NCI-H526 treated with DMSO at 0.1 percent for 48 hours (cell line): ENCODE measurements at regions not wholly inside any gene's neighbourhood (a gene's known extent, or its start where the extent isn't known, plus 50 kb on each side); places are given as distances from the start of the nearest gene placed in this dataset.
"Not testable (repeated sequence)": the region's sequence is repeated elsewhere in the genome, so short reads cannot be mapped to it uniquely, and the experiment has no call there.

Experiments used
- DNase-seq: peaks from one replicate; lab custom pipeline; 2025; lab: John Stamatoyannopoulos, UW

DNA sequence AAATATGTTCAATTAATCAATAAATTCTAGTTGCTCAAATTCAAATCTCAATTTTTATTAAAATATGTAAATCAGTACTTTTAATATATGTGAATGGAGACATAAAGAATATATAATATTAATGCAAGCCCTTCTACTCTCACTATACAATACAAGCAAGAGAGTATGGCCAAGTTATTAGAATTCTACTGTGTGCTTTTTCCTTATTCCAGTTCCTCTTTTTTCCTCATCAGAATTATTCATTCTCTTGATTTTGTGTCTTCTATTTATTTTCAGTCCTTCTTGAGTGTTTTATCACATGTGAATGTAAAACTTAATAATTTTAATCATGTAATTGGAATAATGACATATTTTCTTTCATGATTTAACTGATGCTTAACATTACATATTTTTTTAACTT is 276.8 kb downstream of the PCDH20 start:
- DNase-seq: no peak

DNA sequence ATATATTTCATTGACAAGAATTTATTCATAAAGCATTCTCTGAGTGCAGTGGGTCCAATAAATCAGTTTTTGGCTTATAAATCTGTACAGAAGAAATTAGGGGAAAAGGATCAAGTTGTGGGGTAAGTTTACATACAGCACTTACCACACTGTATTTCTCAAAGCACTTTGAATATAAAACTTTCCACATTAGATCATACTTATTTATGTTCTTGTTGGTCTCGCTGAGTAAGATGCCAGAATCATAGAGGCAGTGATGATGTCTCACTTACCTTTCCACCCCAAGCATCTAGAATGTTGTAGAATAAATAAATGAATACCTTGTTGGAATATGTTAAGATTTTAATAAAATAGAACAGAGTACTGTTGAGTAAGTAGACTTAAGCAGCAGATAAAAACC is 279.1 kb downstream of the PCDH20 start:
- no peak for DNase-seq

DNA sequence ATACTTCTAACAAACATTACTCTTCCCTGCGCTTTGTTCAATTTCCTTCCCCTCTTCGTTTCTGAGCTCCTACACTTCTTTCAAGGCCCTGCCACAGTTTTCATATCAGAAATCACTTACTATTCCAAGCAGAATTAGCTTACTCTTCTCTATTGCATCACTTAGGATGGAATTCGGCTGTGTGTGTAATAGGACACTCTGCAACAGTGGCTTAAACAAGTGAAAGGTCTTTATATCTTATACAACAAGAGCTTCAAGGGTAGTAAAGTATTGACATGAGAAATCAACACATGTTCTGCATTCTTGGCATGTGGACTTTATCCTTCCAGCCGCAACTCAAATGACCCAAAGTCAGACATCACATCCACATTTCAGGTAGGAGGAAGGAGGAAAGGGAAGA is 279.6 kb downstream of the PCDH20 start:
- DNase-seq: no peak

DNA sequence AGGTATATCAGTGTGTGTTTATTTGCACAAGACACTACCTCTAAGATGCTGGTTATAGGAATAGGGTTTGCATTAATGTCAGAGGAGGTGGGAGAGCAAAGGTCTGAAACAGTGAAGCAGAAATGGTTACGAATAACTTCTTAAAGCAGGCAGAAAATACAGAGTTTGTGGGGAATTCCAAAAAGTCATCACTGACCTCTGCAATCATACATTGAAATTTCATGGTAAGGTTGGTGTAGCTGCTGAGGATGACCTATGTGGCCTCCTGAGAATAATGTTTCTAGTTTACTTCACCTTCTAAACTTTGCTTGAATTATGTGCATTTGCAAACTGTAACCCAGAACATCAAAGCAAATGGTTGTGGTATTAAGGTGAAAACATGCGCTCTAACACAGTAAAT is 280.1 kb downstream of the PCDH20 start:
- no peak for DNase-seq

GRCh38 chr13:61128850-61129645 is 286.6 kb downstream of the PCDH20 start:
- no peak for DNase-seq

GRCh38 chr13:61123538-61124289 is 291.9 kb downstream of the PCDH20 start:
- DNase-seq: no peak

- no peak for DNase-seq
Measured at GRCh38 chr13:61113140-61113658, 302.4 kb downstream of the PCDH20 start.

- DNase-seq: no peak
Measured at GRCh38 chr13:61111529-61111928, 304.1 kb downstream of the PCDH20 start.

GRCh38 chr13:61110732-61111131 is 304.9 kb downstream of the PCDH20 start:
- no peak for DNase-seq

DNA sequence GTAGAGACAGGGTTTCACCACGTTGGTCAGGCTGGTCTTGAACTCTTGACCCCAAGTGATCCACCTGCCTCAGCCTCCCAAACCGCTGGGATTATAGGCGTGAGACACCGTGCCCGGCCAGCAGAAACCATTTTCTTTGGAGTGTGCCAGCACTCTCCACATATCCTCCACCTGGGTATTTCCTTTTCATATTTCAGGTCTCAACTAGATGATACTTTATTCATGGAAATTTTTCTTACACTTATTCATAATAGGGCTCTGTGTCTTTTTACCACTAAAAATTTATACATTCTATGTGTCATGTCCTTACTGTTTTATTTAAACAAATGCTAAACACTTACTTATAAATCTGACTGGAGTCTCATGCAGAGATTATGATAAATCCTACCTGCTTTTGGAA is 305.9 kb downstream of the PCDH20 start:
- no peak for DNase-seq

DNA sequence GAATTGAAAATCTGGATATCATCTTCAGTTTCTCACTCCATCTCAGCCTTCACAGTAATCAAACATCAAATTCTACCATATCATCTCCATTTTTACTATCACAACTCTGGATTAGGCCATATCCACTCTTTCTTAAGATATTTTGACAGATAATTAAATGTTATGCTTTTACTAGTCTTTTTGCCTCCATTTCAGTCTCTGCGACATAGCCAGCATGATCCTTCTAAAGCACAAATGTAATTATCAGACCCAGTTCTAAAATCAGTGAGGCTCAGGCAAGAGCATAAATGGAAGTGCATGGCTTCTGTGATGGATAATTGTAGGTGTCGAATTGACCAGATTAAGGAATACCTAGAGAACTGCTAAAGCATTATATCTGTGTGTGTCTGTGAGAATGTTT is 307.7 kb downstream of the PCDH20 start:
- DNase-seq: no peak

GRCh38 chr13:61095885-61096284 is 319.8 kb downstream of the PCDH20 start:
- DNase-seq: no peak

DNA sequence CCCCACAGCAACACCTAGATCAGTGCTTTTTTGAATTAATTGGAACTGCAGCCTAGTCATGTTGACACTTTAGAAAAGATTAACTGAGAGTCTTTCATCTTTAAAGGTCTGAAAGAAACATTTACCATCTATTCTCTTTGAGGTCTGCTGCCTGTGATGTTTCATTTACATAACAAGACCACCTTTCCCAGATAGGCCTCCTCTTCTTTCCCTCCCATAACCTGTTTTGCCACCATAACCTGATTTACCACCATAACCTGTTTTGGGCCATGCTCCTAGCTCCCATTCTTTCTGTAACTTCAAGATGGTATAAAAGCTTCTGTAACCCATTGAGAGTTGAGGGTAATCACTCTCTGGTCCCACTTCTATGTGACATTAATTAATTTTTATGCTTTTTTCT is 320.8 kb downstream of the PCDH20 start:
- DNase-seq: no peak

GRCh38 chr13:61089894-61090293 is 325.8 kb downstream of the PCDH20 start:
- not testable (repeated sequence) for DNase-seq

GRCh38 chr13:61086087-61086486 is 329.6 kb downstream of the PCDH20 start:
- no peak for DNase-seq

GRCh38 chr13:61084988-61085387 is 330.7 kb downstream of the PCDH20 start:
- DNase-seq: no peak

DNA sequence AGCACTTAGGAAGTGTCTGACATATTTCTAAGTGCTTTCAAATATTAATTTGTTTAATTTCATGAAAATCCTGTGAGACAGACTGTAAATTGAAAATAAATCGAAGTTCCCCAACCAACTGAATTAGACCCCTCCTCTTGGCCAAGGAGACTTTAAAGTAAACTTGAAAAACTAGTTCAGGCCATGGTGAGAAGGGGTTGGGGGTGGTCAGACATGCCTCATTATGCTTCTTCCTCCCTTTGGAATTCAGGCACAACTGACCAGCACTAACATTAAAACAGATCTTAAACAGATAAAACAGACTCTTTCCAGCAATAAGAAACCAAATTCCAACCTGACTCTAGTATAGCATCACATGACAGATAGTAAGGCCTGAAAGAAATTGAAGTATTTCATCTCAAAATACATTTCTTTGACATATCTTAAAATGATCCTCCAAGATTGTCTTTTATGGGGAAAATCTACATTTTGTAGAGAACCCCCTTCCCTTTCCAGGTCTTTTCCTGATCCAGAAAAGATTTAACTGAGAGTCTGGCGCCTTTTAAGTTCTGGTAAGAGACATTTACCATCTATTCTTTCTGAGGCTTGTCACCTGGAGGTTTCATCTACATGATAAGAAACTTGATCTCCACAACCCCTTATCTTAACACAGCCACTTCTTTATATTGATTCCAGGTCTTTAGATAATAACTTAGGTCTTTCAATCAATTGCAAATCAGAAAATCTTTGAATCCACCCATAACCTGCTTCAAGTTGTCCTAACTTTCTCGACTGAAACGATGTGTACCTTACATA is 336.5 kb downstream of the PCDH20 start:
- DNase-seq: no peak

DNA sequence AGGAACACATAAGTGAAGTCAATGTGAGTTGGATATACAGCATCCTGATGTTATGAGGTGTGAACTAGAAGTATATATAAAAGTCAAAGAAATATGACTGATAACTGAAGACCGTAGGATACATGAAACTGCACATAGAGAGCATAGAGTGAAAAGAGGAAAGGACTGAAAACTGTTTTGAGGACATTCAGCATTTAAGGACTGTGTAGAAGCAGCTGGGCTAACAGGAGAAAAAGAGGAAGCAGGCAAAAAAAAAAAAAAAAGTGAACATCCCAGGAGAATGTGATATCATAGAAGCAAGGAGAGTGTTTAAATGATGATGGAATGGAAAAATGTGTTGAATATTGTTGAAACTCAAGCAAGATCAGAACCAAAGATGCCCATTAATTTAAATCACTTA is 363.5 kb downstream of the PCDH20 start:
- no peak for DNase-seq

DNA sequence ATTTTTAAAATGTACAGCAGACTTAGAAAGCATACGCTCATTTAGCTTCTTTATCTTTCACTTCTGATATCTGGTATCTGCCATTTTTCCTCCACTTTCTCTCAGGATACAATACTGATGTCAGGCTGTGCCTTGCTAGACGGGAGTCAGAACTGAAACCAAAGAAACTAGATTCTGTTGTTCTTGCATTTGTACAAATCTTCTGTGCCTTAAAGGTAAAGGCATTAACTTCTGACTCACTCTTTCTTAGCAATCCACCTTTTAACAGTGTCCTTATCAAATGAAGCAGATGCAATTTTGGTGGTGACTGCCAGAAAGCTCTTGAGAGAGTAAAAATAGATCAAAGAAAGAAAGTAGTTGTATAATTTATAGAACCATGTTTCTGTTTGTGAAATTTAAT is 370.4 kb downstream of the PCDH20 start:
- no peak for DNase-seq

GRCh38 chr13:61040181-61040580 is 375.5 kb downstream of the PCDH20 start:
- DNase-seq: no peak

- DNase-seq: no peak
Measured at GRCh38 chr13:61039302-61039701, 376.3 kb downstream of the PCDH20 start.

- DNase-seq: no peak
Measured at GRCh38 chr13:61036715-61037114, 378.9 kb downstream of the PCDH20 start.
